GM18861 (cell line): ENCODE measurements at regions not wholly inside any gene's neighbourhood (a gene's known extent, or its start where the extent isn't known, plus 50 kb on each side); places are given as distances from the start of the nearest gene placed in this dataset.

Experiments
- ATAC-seq: cut with Tn5 transposase; IDR thresholded peaks from one replicate; pipeline ENCODE4 v1.9.1; 2021; ENCODE audit not compliant: unreplicated experiment

GRCh38 chr18:51801514-51801913 is 538.5 kb upstream of the DCC start:
- no peak for ATAC-seq

DNA sequence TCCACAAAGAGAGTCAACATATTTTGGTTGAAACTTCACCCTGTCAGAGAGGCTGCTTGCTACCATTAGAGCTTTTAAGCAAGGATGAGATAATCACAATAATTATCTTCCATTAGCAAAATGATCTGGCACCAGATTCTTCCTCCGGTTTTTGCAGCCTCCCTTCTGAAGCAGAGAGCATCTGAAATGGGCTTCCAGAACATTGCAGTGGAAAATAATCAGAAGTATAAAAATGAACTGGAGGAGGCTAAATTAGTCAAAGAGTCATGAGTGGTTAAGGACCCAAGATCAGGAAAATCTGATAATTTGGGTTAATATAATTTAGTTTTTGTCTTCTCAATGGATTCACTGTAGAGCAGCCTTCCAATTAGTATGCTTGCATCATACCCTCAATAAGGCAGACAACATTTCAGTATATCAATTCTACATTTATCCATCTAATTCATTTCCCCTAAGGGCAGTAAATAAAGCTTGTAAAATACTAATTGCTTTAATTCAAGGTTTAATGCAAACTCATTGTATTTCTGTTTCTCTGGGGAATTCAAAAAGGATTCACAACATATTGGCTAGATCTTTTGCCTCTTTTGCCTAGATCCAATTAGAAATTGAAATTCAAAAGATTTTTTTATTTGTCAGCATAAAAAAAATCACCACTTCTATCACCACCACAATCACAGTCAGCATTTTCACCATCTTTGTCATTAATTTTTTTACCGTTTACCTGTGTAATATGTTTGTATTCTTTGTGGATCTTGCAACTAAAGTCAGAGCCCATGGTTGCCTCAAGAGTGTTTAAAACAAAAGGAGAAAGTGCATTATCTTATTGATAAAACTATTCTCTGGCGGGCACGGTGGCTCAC is 537.2 kb upstream of the DCC start:
- ATAC-seq: no peak

DNA sequence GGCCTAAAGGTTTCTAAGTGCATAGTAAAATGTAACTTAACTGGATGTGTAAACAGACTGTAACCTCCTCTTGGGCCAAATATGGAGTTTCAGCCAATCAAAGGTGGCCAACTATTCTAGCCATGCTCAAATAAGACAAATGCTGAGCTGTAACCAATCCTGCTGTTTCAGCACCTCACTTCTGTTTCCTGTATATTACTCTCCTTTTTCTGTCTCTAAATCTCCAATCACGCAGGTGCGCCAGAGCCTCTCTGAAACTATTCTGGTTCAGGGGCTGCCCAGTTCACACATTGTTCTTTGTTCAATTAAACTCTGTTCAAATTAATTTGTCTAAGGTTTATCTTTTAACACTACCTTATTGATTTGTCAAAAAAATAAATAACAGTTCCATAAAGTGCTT is 532.7 kb upstream of the DCC start:
- ATAC-seq: no peak

DNA sequence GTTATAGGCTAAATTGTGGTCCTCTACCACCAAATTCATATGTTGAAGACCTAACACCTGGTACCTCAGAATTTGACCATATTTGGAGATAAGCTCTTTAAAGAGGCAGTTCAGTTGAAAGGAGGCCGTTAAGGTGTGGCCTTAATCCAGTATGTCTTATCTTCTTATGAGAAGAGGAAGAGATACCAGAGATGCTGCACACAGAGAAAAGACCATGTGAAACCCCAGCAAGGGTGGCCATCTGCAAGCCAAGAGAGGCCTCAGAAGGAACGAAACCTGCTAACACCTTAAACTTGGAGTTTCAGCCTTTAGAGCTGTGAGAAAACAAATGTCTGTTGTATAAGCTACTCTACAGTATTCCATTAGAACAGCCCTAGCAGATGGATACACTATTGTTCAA is 528.1 kb upstream of the DCC start:
- no peak for ATAC-seq

GRCh38 chr18:51813740-51814139 is 526.3 kb upstream of the DCC start:
- ATAC-seq: no peak

DNA sequence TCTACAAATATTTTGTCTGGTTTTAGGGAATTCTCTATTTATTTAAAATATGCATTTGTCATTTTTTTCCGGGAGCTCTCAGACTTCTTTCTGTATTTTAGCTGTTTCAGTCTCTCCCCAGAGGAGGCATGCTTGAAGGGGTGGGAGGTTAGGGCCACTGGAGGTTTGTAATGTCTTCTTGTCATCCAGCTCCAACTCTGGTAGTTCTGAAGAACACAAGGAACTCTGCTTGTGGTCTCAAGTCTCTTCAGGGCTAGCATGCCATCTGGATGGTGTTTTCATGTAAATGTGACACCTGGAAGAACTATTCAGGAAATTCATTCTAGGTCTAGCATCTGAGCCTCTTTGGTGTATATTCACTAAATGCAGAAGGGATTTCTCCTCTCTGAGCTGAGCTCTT is 518.4 kb upstream of the DCC start:
- ATAC-seq: no peak

- ATAC-seq: no peak
Measured at GRCh38 chr18:51824746-51825145, 515.3 kb upstream of the DCC start.

GRCh38 chr18:51833850-51834249 is 506.1 kb upstream of the DCC start:
- no peak for ATAC-seq

DNA sequence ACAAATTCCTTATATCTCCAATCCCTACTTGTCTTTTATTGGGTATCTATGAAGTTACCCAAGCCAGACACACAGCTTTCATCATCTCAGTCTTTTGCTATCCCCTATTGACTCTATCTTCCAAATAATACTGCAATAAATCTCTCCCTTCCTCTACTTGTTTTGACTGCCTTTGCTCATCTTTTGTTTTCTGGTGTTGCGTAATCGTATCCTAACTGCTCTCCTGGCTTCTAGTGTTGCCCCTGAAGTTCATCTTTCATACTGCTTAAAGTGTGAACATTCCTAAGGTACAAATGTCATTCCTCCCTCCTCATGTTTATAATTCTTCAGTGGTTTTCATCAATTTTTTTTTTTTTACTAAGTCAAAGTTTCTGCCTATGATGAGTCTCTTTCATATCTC is 491.3 kb upstream of the DCC start:
- no peak for ATAC-seq

GRCh38 chr18:51852681-51853080 is 487.3 kb upstream of the DCC start:
- no peak for ATAC-seq

GRCh38 chr18:51857989-51858388 is 482.0 kb upstream of the DCC start:
- ATAC-seq: no peak

GRCh38 chr18:51861046-51861445 is 479.0 kb upstream of the DCC start:
- no peak for ATAC-seq

DNA sequence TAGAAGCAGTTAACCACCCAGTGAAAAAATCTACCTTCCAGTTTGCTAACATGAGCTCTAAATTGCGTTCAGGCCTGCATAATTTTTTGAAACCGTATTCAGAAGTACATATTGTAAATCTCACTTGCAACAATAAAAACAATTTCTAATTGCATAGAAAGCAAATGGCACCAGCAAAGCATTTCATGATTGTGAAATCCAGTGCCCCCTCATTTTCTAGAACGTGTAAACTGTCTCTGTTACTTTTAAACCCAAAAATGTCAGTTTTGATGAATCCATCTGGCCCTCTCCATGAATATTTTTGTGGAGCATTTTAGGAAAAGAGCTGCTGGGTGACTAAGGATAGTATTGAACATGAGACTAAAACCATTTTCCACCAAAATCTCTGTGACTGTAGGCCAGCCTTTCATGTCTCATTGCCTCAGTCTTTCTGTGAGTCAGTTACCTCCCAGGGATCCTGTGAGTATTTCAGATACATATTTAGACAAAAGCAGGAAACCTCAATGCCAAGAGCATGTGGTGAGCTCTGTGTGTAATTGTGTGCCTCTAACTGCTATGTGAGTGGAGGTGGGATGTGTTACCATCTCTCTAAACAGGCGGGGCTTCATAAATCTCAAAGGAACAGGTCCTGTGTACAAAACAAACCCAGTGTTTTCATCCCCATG is 477.8 kb upstream of the DCC start:
- ATAC-seq: no peak

- no peak for ATAC-seq
Measured at GRCh38 chr18:51864219-51864965, 475.6 kb upstream of the DCC start.

GRCh38 chr18:51865538-51865937 is 474.5 kb upstream of the DCC start:
- no peak for ATAC-seq

DNA sequence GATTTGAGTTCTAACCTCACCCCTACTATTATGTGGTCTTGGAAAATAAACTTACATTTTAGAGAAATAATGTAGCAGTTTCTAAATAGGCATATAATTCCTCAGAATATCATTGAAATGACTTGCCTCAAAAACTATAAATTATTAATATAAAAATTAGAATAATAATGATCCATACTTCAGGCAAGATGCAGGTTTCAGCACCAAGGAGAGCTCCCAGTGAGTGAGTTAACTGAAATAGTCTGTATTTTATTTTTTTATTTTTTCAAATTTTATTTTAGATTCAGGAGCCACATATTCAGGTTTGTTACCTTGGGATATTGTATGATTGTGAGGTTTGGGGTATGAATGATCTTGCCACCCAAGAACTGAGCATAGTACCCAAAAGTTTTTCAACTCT is 472.2 kb upstream of the DCC start:
- ATAC-seq: no peak

DNA sequence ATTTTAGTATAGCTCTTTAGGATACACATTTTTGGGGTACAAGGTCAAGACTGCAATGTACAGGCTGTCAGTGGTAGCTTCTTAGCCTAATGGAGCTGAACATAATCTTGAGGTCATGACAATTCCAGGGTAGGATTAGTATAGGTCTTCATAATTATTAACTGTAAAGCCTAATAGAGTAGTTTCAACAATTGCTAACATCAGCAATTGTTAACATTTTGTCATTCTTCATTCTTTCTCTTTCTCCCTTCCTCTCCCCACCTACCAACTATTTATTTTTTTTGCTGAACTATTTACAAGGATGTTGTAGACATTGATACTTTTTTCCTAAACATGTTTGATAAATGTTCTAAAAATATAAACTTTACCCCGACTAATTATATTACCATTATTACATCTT is 461.3 kb upstream of the DCC start:
- ATAC-seq: no peak

- no peak for ATAC-seq
Measured at GRCh38 chr18:51879329-51879728, 460.7 kb upstream of the DCC start.

- no peak for ATAC-seq
Measured at GRCh38 chr18:51881394-51881793, 458.6 kb upstream of the DCC start.

DNA sequence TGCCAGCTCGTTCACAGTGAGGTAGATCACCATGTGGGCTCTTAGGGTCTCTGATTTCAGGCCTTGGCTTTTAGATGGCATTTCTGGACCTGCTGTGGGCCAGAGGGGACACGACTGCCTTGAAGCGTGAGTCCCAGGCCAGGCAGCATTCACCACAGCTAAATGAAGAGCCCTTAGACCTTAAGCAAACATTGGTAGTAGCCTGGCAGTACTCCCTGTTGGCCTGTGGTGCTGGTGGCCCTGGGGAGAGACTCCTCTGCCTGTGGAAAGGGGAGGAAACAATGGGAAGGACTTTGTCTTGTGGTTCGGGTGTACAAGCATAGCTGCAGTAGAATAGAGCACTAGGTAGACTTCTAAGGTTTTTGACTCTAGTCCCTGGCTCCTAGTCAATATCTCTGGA is 456.0 kb upstream of the DCC start:
- ATAC-seq: no peak

DNA sequence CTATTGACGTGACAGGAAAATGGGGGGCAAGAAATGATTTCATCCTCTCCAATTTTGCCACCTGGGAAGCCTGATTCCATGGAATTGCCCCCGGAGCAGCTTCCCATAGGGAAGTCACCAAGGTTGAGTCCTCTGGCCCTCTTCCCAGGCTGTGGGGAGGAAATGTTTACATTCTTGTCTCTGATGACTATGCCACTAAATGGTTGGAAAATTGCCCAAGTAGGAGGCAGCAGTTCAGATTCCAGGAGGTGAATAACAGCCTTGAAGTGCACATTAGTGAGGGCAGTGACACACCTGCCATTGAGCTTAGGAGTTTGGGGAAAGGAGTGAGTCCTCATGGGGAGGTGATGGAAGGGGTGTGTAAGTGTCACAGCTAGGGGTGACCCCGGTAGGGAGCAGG is 449.2 kb upstream of the DCC start:
- no peak for ATAC-seq

DNA sequence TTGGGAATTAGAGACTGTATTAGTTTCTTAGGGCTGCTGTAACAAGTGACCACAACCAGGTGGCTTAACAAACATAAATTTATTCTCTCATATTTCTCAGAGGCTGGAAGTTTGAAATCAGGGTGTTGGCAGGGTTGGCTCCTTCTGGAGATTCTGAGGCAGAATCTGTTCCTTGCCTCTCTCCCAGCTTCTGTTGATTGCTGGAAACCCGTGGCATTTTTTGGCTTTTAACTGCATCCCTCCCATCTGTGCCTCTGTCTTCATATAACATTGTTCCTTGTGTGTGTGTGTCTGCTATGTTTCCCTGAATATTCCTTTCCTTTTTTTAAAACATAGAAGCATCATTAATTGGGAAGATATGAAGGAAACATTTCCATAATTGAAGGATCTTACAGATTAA is 448.1 kb upstream of the DCC start:
- ATAC-seq: no peak
